ENCODE measurements at regions not wholly inside any gene's neighbourhood (a gene's known extent, or its start where the extent isn't known, plus 50 kb on each side); places are given as distances from the start of the nearest gene placed in this dataset.
"Not testable (repeated sequence)": the region's sequence is repeated elsewhere in the genome, so short reads cannot be mapped to it uniquely, and the experiment has no call there.

GRCh38 chr18:51568151-51568550 is 370.7 kb upstream of the MEX3C start:
- no peak overlapping the region for H3K27ac Mint-ChIP-seq
- no peak overlapping the region for H3K4me3 Mint-ChIP-seq
- no peaks in the 10 kb centered on the region for H3K36me3 Mint-ChIP-seq (ENCODE audit: low read depth)
- no peak for DNase-seq (ENCODE audit: low spot score)
- no peaks in the 10 kb centered on the region for H3K27me3 Mint-ChIP-seq (ENCODE audit: insufficient read depth)
- no peaks in the 10 kb centered on the region for H3K9me3 Mint-ChIP-seq
- no peaks in the 10 kb centered on the region for H3K4me1 Mint-ChIP-seq (ENCODE audit: low read depth)
- intact Hi-C loops (cut with micrococcal nuclease): no loop called here

GRCh38 chr18:51569153-51569552 is 371.7 kb upstream of the MEX3C start:
- peaks cover under 1% of the 10 kb centered on the region for H3K27me3 Mint-ChIP-seq (ENCODE audit: insufficient read depth)
- no peak overlapping the region for H3K27ac Mint-ChIP-seq
- no peak overlapping the region for H3K4me3 Mint-ChIP-seq
- no peaks in the 10 kb centered on the region for H3K9me3 Mint-ChIP-seq
- no peaks in the 10 kb centered on the region for H3K4me1 Mint-ChIP-seq (ENCODE audit: low read depth)
- DNase-seq (ENCODE audit: low spot score): no peak
- H3K36me3 Mint-ChIP-seq (ENCODE audit: low read depth): no peaks in the 10 kb centered on the region
- intact Hi-C loops (cut with micrococcal nuclease): no loop called here

GRCh38 chr18:51569561-51569960 is 372.1 kb upstream of the MEX3C start:
- Mint-ChIP-seq H3K4me1 (ENCODE audit: low read depth) (no peaks in the 10 kb centered on the region), H3K27ac (no peak overlapping the region), H3K27me3 (ENCODE audit: insufficient read depth) (peaks cover 2% of the 10 kb centered on the region), H3K4me3 (no peak overlapping the region), H3K9me3 (no peaks in the 10 kb centered on the region), H3K36me3 (ENCODE audit: low read depth) (no peaks in the 10 kb centered on the region)
- intact Hi-C loops (cut with micrococcal nuclease): no loop called here
- no peak for DNase-seq (ENCODE audit: low spot score)

- intact Hi-C loops (cut with micrococcal nuclease); DNase-seq (ENCODE audit: low spot score); H3K27ac Mint-ChIP-seq; H3K4me1 Mint-ChIP-seq (ENCODE audit: low read depth); H3K4me3 Mint-ChIP-seq; H3K9me3 Mint-ChIP-seq; H3K27me3 Mint-ChIP-seq (ENCODE audit: insufficient read depth); H3K36me3 Mint-ChIP-seq (ENCODE audit: low read depth): not testable (repeated sequence)
Observed at GRCh38 chr18:51570071-51570470, 372.6 kb upstream of the MEX3C start.

GRCh38 chr18:51573886-51574285 is 376.4 kb upstream of the MEX3C start:
- DNase-seq (ENCODE audit: low spot score); H3K4me3 Mint-ChIP-seq: not testable (repeated sequence)

GRCh38 chr18:51575171-51575570 is 377.7 kb upstream of the MEX3C start:
- no peak overlapping the region for H3K27ac Mint-ChIP-seq
- no peaks in the 10 kb centered on the region for H3K9me3 Mint-ChIP-seq
- no peaks in the 10 kb centered on the region for H3K36me3 Mint-ChIP-seq (ENCODE audit: low read depth)
- H3K27me3 Mint-ChIP-seq (ENCODE audit: insufficient read depth): peaks cover 2% of the 10 kb centered on the region
- intact Hi-C loops (cut with micrococcal nuclease): no loop called here
- no peak for DNase-seq (ENCODE audit: low spot score)
- H3K4me1 Mint-ChIP-seq (ENCODE audit: low read depth): no peaks in the 10 kb centered on the region
- H3K4me3 Mint-ChIP-seq: no peak overlapping the region

More at GRCh38 chr18:51573886-51574285, 376.4 kb upstream of the MEX3C start:
- H3K27me3 Mint-ChIP-seq (ENCODE audit: insufficient read depth); H3K27ac Mint-ChIP-seq; intact Hi-C loops (cut with micrococcal nuclease); H3K4me1 Mint-ChIP-seq (ENCODE audit: low read depth); H3K36me3 Mint-ChIP-seq (ENCODE audit: low read depth); H3K9me3 Mint-ChIP-seq: not testable (repeated sequence)

- intact Hi-C loops (cut with micrococcal nuclease): no loop called here
- no peak overlapping the region for H3K27ac Mint-ChIP-seq
- no peak for DNase-seq (ENCODE audit: low spot score)
- no peaks in the 10 kb centered on the region for H3K9me3 Mint-ChIP-seq
- no peaks in the 10 kb centered on the region for H3K36me3 Mint-ChIP-seq (ENCODE audit: low read depth)
- peaks cover 2% of the 10 kb centered on the region for H3K27me3 Mint-ChIP-seq (ENCODE audit: insufficient read depth)
- no peaks in the 10 kb centered on the region for H3K4me1 Mint-ChIP-seq (ENCODE audit: low read depth)
- no peak overlapping the region for H3K4me3 Mint-ChIP-seq
Observed at GRCh38 chr18:51578406-51578980, 381.0 kb upstream of the MEX3C start.

GRCh38 chr18:51580580-51580979 is 383.1 kb upstream of the MEX3C start:
- no peak overlapping the region for H3K4me3 Mint-ChIP-seq
- H3K27ac Mint-ChIP-seq: no peak overlapping the region
- no peaks in the 10 kb centered on the region for H3K4me1 Mint-ChIP-seq (ENCODE audit: low read depth)
- no peak for DNase-seq (ENCODE audit: low spot score)
- intact Hi-C loops (cut with micrococcal nuclease): no loop called here
- H3K27me3 Mint-ChIP-seq (ENCODE audit: insufficient read depth): no peaks in the 10 kb centered on the region
- H3K36me3 Mint-ChIP-seq (ENCODE audit: low read depth): no peaks in the 10 kb centered on the region
- no peaks in the 10 kb centered on the region for H3K9me3 Mint-ChIP-seq

- Mint-ChIP-seq H3K4me1 (ENCODE audit: low read depth) (no peaks in the 10 kb centered on the region), H3K27me3 (ENCODE audit: insufficient read depth) (no peaks in the 10 kb centered on the region), H3K36me3 (ENCODE audit: low read depth) (no peaks in the 10 kb centered on the region), H3K9me3 (no peaks in the 10 kb centered on the region), H3K4me3 (no peak overlapping the region), H3K27ac (no peak overlapping the region)
- intact Hi-C loops (cut with micrococcal nuclease): no loop called here
- DNase-seq (ENCODE audit: low spot score): no peak
Observed at GRCh38 chr18:51582551-51582950, 385.1 kb upstream of the MEX3C start.

- Mint-ChIP-seq H3K9me3 (no peaks in the 10 kb centered on the region), H3K36me3 (ENCODE audit: low read depth) (no peaks in the 10 kb centered on the region), H3K4me3 (no peak overlapping the region), H3K27me3 (ENCODE audit: insufficient read depth) (peaks cover 2% of the 10 kb centered on the region), H3K4me1 (ENCODE audit: low read depth) (no peaks in the 10 kb centered on the region), H3K27ac (no peak overlapping the region)
- intact Hi-C loops (cut with micrococcal nuclease): no loop called here
- DNase-seq (ENCODE audit: low spot score): no peak
Observed at GRCh38 chr18:51588616-51589015, 391.1 kb upstream of the MEX3C start.

GRCh38 chr18:51593931-51594330 is 396.4 kb upstream of the MEX3C start:
- Mint-ChIP-seq H3K4me3 (no peak overlapping the region), H3K36me3 (ENCODE audit: low read depth) (no peaks in the 10 kb centered on the region), H3K9me3 (peaks cover 9% of the 10 kb centered on the region), H3K27ac (no peak overlapping the region), H3K27me3 (ENCODE audit: insufficient read depth) (peaks cover 2% of the 10 kb centered on the region), H3K4me1 (ENCODE audit: low read depth) (no peaks in the 10 kb centered on the region)
- DNase-seq (ENCODE audit: low spot score): no peak
- intact Hi-C loops (cut with micrococcal nuclease): no loop called here

- Mint-ChIP-seq H3K27ac (no peak overlapping the region), H3K4me1 (ENCODE audit: low read depth) (no peaks in the 10 kb centered on the region), H3K36me3 (ENCODE audit: low read depth) (no peaks in the 10 kb centered on the region), H3K27me3 (ENCODE audit: insufficient read depth) (peaks cover 3% of the 10 kb centered on the region), H3K4me3 (no peak overlapping the region), H3K9me3 (peaks cover 2% of the 10 kb centered on the region)
- intact Hi-C loops (cut with micrococcal nuclease): no loop called here
- no peak for DNase-seq (ENCODE audit: low spot score)
Observed at GRCh38 chr18:51603111-51603510, 405.6 kb upstream of the MEX3C start.

- Mint-ChIP-seq H3K27ac (no peak overlapping the region), H3K27me3 (ENCODE audit: insufficient read depth) (peaks cover 3% of the 10 kb centered on the region), H3K4me1 (ENCODE audit: low read depth) (no peaks in the 10 kb centered on the region), H3K9me3 (no peaks in the 10 kb centered on the region), H3K36me3 (ENCODE audit: low read depth) (no peaks in the 10 kb centered on the region), H3K4me3 (no peak overlapping the region)
- intact Hi-C loops (cut with micrococcal nuclease): no loop called here
- DNase-seq (ENCODE audit: low spot score): no peak
Observed at GRCh38 chr18:51603551-51603950, 406.1 kb upstream of the MEX3C start.

- intact Hi-C loops (cut with micrococcal nuclease): no loop called here
- H3K27me3 Mint-ChIP-seq (ENCODE audit: insufficient read depth): no peaks in the 10 kb centered on the region
- no peak overlapping the region for H3K4me3 Mint-ChIP-seq
- H3K9me3 Mint-ChIP-seq: no peaks in the 10 kb centered on the region
- no peaks in the 10 kb centered on the region for H3K4me1 Mint-ChIP-seq (ENCODE audit: low read depth)
- no peaks in the 10 kb centered on the region for H3K36me3 Mint-ChIP-seq (ENCODE audit: low read depth)
- H3K27ac Mint-ChIP-seq: no peak overlapping the region
- DNase-seq (ENCODE audit: low spot score): no peak
Observed at GRCh38 chr18:51610481-51610880, 413.0 kb upstream of the MEX3C start.
